ENCODE measurements at regions not wholly inside any gene's neighbourhood (a gene's known extent, or its start where the extent isn't known, plus 50 kb on each side); places are given as distances from the start of the nearest gene placed in this dataset.

- DNase-seq, result no peak
Observed at GRCh38 chr7:155930061-155930460, 117.8 kb upstream of the SHH start.

GRCh38 chr7:155928583-155928982, 116.3 kb upstream of the SHH start:
- DNase-seq, result no peak

GRCh38 chr7:155927905-155928304, 115.6 kb upstream of the SHH start:
- no peak for DNase-seq

GRCh38 chr7:155925682-155926081, 113.4 kb upstream of the SHH start:
- no peak for DNase-seq

GRCh38 chr7:155922067-155922816, 110.0 kb upstream of the SHH start:
- no peak for DNase-seq

GRCh38 chr7:155921804-155922066, 109.5 kb upstream of the SHH start:
- no peak for DNase-seq

GRCh38 chr7:155921086-155921803, 109.0 kb upstream of the SHH start:
- DNase-seq, result no peak

GRCh38 chr7:155920068-155920461, 107.8 kb upstream of the SHH start:
- DNase-seq, result no peak

GRCh38 chr7:155919391-155920067, 107.3 kb upstream of the SHH start:
- DNase-seq, result no peak

GRCh38 chr7:155918720-155919390, 106.6 kb upstream of the SHH start:
- DNase-seq, result no peak

- no peak for DNase-seq
Observed at GRCh38 chr7:155917836-155918430, 105.7 kb upstream of the SHH start.

GRCh38 chr7:155916926-155917655, 104.8 kb upstream of the SHH start:
- DNase-seq, result no peak

- DNase-seq, result no peak
Observed at GRCh38 chr7:155914341-155914740, 102.1 kb upstream of the SHH start.

- no peak for DNase-seq
Observed at GRCh38 chr7:155913719-155914118, 101.5 kb upstream of the SHH start.

GRCh38 chr7:155913291-155913690, 101.0 kb upstream of the SHH start:
- DNase-seq, result no peak

- no peak for DNase-seq
Observed at GRCh38 chr7:155911471-155912105, 99.3 kb upstream of the SHH start.

- DNase-seq, result no peak
Observed at GRCh38 chr7:155908385-155908784, 96.1 kb upstream of the SHH start.

GRCh38 chr7:155907450-155908200, 95.4 kb upstream of the SHH start:
- no peak for DNase-seq

- no peak for DNase-seq
Observed at GRCh38 chr7:155901176-155901575, 88.9 kb upstream of the SHH start.

GRCh38 chr7:155899596-155899995, 87.3 kb upstream of the SHH start:
- DNase-seq, result no peak

- DNase-seq, result no peak
Observed at GRCh38 chr7:155897758-155898386, 85.6 kb upstream of the SHH start.
